GM12878 (cell line): ENCODE measurements at regions not wholly inside any gene's neighbourhood (a gene's known extent, or its start where the extent isn't known, plus 50 kb on each side); places are given as distances from the start of the nearest gene placed in this dataset.

Source experiments
- ATAC-seq: fragments of 200-7000 bp; cut with Tn5 transposase; 3 replicates; pipeline ENCODE4 v1.9.1; 2020; ENCODE audit warnings: mild to moderate bottlenecking, moderate library complexity
- BruUV-seq: library from RNA; stranded (reverse); fragments of 400-500 nt; replicated peaks from 2 replicates; lab custom pipeline; 2021; lab: Mats Ljungman, UMichigan
- CTCF ChIA-PET: fragments of 300-600 bp; sonication (Branson Sonifier 250); formaldehyde crosslinking; extraction: SDS; loops from one replicate; lab custom pipeline; 2021; ENCODE audit warnings: inconsistent platforms; lab: Yijun Ruan, JAX
- POLR2A ChIA-PET: fragments of 350-600 bp; formaldehyde crosslinking; extraction: SDS; loops from one replicate; lab custom pipeline; 2021; ENCODE audit warnings: inconsistent platforms; lab: Charles Lee
- RAD21 ChIA-PET: fragments of 300-600 bp; sonication (Branson Sonifier 250); formaldehyde crosslinking; loops from one replicate; lab custom pipeline; 2023; ENCODE audit warnings: antibody characterized with exemption; ENCODE audit not compliant: unreplicated experiment; lab: Charles Lee
- SMC1A ChIA-PET: fragments of 300-600 bp; sonication (Branson Sonifier 250); formaldehyde crosslinking; loops from one replicate; lab custom pipeline; 2023; ENCODE audit not compliant: unreplicated experiment, uncharacterized antibody; lab: Charles Lee
- DNase-seq: peaks from one replicate; pipeline ENCODE4 v3.0.0-alpha.2; 2011; ENCODE audit warnings: low read depth, low spot score
- FAIRE-seq: peaks from 3 replicates; lab custom pipeline; 2011; peaks lifted over from hg19 to GRCh38; lab: Jason Lieb, UNC
- H2AFZ ChIP-seq: 2 replicates; pipeline ENCODE4 v1.6.0; 2011; ENCODE audit warnings: low read depth, low read length, control low read depth; ENCODE audit not compliant: control insufficient read depth
- H3K27ac ChIP-seq: 2 replicates; pipeline ENCODE4 v1.5.1; 2011; ENCODE audit warnings: control low read depth; ENCODE audit not compliant: control insufficient read depth, insufficient read depth
- H3K27me3 ChIP-seq, 2 experiments: replicated peaks in 1 of 2; 2 replicates each; pipeline versions ENCODE4 v1.6.0 to v1.6.1; 2011; ENCODE audit warnings: low read length in 1 of 2; ENCODE audit not compliant: control insufficient read depth in 2 of 2, insufficient read depth in 2 of 2
- H3K36me3 ChIP-seq, 2 experiments: 2 replicates each; pipeline ENCODE4 v1.5.1; 2011; ENCODE audit warnings: low read length in 1 of 2; ENCODE audit not compliant: control insufficient read depth in 2 of 2, insufficient read depth in 2 of 2
- H3K4me1 ChIP-seq: 2 replicates; pipeline ENCODE4 v1.6.1; 2011; ENCODE audit warnings: mild to moderate bottlenecking, low read length, moderate library complexity, mixed read lengths; ENCODE audit not compliant: control insufficient read depth, insufficient read depth
- H3K4me2 ChIP-seq: 2 replicates; pipeline ENCODE4 v1.6.0; 2011; ENCODE audit warnings: control low read depth; ENCODE audit not compliant: control insufficient read depth, insufficient read depth
- H3K4me3 ChIP-seq: fragments of 200-600 bp; sonication (generic); 2 replicates; pipeline ENCODE4 v1.5.1; 2016
- H3K79me2 ChIP-seq: 2 replicates; pipeline ENCODE4 v1.6.0; 2011; ENCODE audit warnings: low read length; ENCODE audit not compliant: control insufficient read depth, insufficient read depth
- H3K9ac ChIP-seq: 2 replicates; pipeline ENCODE4 v1.8.0; 2011; ENCODE audit warnings: low read length, control low read depth, mixed read lengths; ENCODE audit not compliant: control insufficient read depth, insufficient read depth
- H3K9me3 ChIP-seq: replicated peaks from 3 replicates; pipeline ENCODE4 v1.5.1; 2011; ENCODE audit warnings: mild to moderate bottlenecking, low read length; ENCODE audit not compliant: control insufficient read depth, insufficient read depth
- H4K20me1 ChIP-seq: 2 replicates; pipeline ENCODE4 v1.6.0; 2011; ENCODE audit not compliant: control insufficient read depth, insufficient read depth
- ASH2L ChIP-seq: fragments of 300-600, 200-600 bp; sonication (generic); IDR thresholded peaks from 2 replicates; pipeline ENCODE4 v1.6.1; 2017; ENCODE audit warnings: low read depth, mild to moderate bottlenecking, borderline replicate concordance
- CEBPB ChIP-seq, 2 experiments: fragments of 150-350 bp in 1 of 2; IDR thresholded peaks; 2 replicates each; pipeline ENCODE4 v1.6.1; 2012 to 2014; ENCODE audit warnings: low read depth in 2 of 2, low read length in 2 of 2, borderline replicate concordance in 1 of 2, inconsistent platforms in 1 of 2
- EP300 ChIP-seq, 2 experiments: fragments of 150-350 bp in 1 of 2; IDR thresholded peaks; 2 replicates each; pipeline ENCODE4 v1.6.1; 2011 to 2012; ENCODE audit warnings: low read depth in 2 of 2, low read length in 2 of 2, borderline replicate concordance in 1 of 2, improper control_type of control experiment in 1 of 2, inconsistent platforms in 1 of 2; ENCODE audit not compliant: control insufficient read depth in 1 of 2
- EZH2 ChIP-seq: IDR thresholded peaks from 2 replicates; pipeline ENCODE4 v1.6.1; 2012; ENCODE audit warnings: low read depth, mild to moderate bottlenecking, control low read depth, inconsistent platforms, low read length, borderline replicate concordance; ENCODE audit not compliant: control insufficient read depth
- JUND ChIP-seq: IDR thresholded peaks from 2 replicates; pipeline ENCODE4 v1.6.1; 2012; ENCODE audit warnings: low read depth, mild to moderate bottlenecking, low read length, improper control_type of control experiment, moderate library complexity
- NFYB ChIP-seq: IDR thresholded peaks from 2 replicates; pipeline ENCODE4 v1.6.1; 2011; ENCODE audit warnings: low read depth, mild to moderate bottlenecking, low read length, improper control_type of control experiment, moderate library complexity; ENCODE audit not compliant: insufficient read depth
- POLR2A ChIP-seq: IDR thresholded peaks from 2 replicates; pipeline ENCODE4 v1.6.1; 2011; ENCODE audit warnings: low read depth, mild to moderate bottlenecking, low read length
- RB1 ChIP-seq: fragments of 450-650 bp; formaldehyde crosslinking; IDR thresholded peaks from 2 replicates; pipeline ENCODE4 v1.6.1; 2017; ENCODE audit warnings: mild to moderate bottlenecking, borderline replicate concordance
- RUNX3 ChIP-seq: IDR thresholded peaks from 2 replicates; pipeline ENCODE4 v1.6.1; 2012; ENCODE audit warnings: low read length, inconsistent platforms
- SIX5 ChIP-seq: IDR thresholded peaks from 2 replicates; pipeline ENCODE4 v1.6.1; 2011; ENCODE audit warnings: mild to moderate bottlenecking, low read depth, low read length, moderate library complexity; ENCODE audit not compliant: severe bottlenecking
- SUPT20H ChIP-seq: IDR thresholded peaks from 2 replicates; pipeline ENCODE4 v1.6.1; 2011; ENCODE audit warnings: low read depth, mild to moderate bottlenecking, low read length, moderate library complexity, borderline replicate concordance; ENCODE audit not compliant: control insufficient read depth
- TAF1 ChIP-seq: IDR thresholded peaks from 2 replicates; pipeline ENCODE4 v1.6.1; 2011; ENCODE audit warnings: mild to moderate bottlenecking, low read depth, low read length, borderline replicate concordance
- TCF12 ChIP-seq: IDR thresholded peaks from 2 replicates; pipeline ENCODE4 v1.6.1; 2011; ENCODE audit warnings: low read depth, mild to moderate bottlenecking, low read length
- WGBS: methylation state at CpG from one replicate; pipeline ENCODE4 v1.1.6; 2016; ENCODE audit warnings: low lambda C conversion rate; ENCODE audit not compliant: insufficient replicate concordance, insufficient coverage; ENCODE audit errors: missing lambda C conversion rate; 5-methylcytosine and 5-hydroxymethylcytosine counted together
- in situ Hi-C: fragments of 300-500 bp; cut with MboI; formaldehyde crosslinking; loops from 9 replicates; pipeline ENCODE4 v1.14.3; 2018; ENCODE audit warnings: mixed read lengths
- intact Hi-C: fragments of 100-400 bp; cut with micrococcal nuclease; formaldehyde crosslinking; loops from one replicate; pipeline ENCODE4 v1.14.2; 2022; ENCODE audit not compliant: unreplicated experiment
- TF ChIP-seq, protein P1 (sequence below): fragments of 450-650 bp; IDR thresholded peaks from 2 replicates; pipeline ENCODE4 v1.6.1; 2014; ENCODE audit warnings: mild to moderate bottlenecking
- TF ChIP-seq, protein P2 (sequence below): fragments of 450-650 bp; IDR thresholded peaks from 2 replicates; pipeline ENCODE4 v1.6.1; 2017; ENCODE audit warnings: mild to moderate bottlenecking, moderate library complexity
- TF ChIP-seq, protein P3 (sequence below): IDR thresholded peaks from 2 replicates; pipeline ENCODE4 v1.6.1; 2012; ENCODE audit warnings: low read depth, low read length, improper control_type of control experiment

DNA sequence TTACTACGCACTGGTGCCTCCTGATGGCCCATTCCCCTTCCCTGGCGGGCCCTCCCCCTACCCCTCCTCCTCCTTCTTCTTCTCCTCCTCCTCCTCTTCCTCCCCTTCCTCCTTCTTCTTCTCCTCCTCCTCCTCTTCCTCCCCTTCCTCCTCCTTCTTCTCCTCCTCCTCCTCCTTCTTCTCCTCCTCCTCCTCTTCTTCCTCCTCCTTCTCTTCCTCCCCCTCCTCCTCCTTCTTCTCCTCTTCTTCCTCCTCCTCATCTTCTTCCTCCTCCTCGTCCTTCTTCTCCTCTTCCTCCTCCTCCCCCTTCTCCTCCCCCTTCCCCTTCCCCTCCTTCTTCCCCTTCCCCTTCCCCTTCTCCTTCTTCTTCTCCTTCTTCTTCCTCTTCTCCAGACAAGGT lies 64.7 kb upstream of the COG2 start:
- H3K36me3 ChIP-seq, result no peaks in the 10 kb centered on the region
- WGBS, result 36% methylated on average over 2 of the region's 3 CpGs
- H3K4me1 ChIP-seq, result no peaks in the 10 kb centered on the region
- SMC1A ChIA-PET, result no interaction called here
- no peaks in the 10 kb centered on the region for H4K20me1 ChIP-seq
- no peaks in the 10 kb centered on the region for H3K9me3 ChIP-seq
- no peak overlapping the region for H2AFZ ChIP-seq
- H3K27ac ChIP-seq, result no peak overlapping the region
- POLR2A ChIA-PET, result no interaction called here
- no peak for ATAC-seq
- no peaks in the 10 kb centered on the region for H3K79me2 ChIP-seq
- H3K4me3 ChIP-seq, result no peak overlapping the region
- in situ Hi-C loops (no loop called here), intact Hi-C loops (no loop called here)
- no peak overlapping the region for H3K9ac ChIP-seq
- no peaks in the 10 kb centered on the region for H3K27me3 ChIP-seq
- no peak for DNase-seq
- CTCF ChIA-PET, result no interaction called here
- H3K4me2 ChIP-seq, result no peak overlapping the region
- no peak for TF ChIP-seq SUPT20H
- TF ChIP-seq, protein P1, sequence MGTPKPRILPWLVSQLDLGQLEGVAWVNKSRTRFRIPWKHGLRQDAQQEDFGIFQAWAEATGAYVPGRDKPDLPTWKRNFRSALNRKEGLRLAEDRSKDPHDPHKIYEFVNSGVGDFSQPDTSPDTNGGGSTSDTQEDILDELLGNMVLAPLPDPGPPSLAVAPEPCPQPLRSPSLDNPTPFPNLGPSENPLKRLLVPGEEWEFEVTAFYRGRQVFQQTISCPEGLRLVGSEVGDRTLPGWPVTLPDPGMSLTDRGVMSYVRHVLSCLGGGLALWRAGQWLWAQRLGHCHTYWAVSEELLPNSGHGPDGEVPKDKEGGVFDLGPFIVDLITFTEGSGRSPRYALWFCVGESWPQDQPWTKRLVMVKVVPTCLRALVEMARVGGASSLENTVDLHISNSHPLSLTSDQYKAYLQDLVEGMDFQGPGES, result no peak
- TF ChIP-seq CEBPB (IDR thresholded peaks at IDR 0.05; ENCODE audit: borderline replicate concordance in 1 of 2, low read depth in 2 of 2, low read length in 2 of 2), result no peak
- no peak for TF ChIP-seq TAF1
- TF ChIP-seq TCF12, result no peak
- TF ChIP-seq ASH2L, result no peak
- TF ChIP-seq, protein P2, sequence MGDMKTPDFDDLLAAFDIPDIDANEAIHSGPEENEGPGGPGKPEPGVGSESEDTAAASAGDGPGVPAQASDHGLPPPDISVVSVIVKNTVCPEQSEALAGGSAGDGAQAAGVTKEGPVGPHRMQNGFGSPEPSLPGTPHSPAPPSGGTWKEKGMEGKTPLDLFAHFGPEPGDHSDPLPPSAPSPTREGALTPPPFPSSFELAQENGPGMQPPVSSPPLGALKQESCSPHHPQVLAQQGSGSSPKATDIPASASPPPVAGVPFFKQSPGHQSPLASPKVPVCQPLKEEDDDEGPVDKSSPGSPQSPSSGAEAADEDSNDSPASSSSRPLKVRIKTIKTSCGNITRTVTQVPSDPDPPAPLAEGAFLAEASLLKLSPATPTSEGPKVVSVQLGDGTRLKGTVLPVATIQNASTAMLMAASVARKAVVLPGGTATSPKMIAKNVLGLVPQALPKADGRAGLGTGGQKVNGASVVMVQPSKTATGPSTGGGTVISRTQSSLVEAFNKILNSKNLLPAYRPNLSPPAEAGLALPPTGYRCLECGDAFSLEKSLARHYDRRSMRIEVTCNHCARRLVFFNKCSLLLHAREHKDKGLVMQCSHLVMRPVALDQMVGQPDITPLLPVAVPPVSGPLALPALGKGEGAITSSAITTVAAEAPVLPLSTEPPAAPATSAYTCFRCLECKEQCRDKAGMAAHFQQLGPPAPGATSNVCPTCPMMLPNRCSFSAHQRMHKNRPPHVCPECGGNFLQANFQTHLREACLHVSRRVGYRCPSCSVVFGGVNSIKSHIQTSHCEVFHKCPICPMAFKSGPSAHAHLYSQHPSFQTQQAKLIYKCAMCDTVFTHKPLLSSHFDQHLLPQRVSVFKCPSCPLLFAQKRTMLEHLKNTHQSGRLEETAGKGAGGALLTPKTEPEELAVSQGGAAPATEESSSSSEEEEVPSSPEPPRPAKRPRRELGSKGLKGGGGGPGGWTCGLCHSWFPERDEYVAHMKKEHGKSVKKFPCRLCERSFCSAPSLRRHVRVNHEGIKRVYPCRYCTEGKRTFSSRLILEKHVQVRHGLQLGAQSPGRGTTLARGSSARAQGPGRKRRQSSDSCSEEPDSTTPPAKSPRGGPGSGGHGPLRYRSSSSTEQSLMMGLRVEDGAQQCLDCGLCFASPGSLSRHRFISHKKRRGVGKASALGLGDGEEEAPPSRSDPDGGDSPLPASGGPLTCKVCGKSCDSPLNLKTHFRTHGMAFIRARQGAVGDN, result no peak
- TF ChIP-seq RB1, result no peak
- TF ChIP-seq EP300 (IDR thresholded peaks at IDR 0.05; ENCODE audit: borderline replicate concordance in 1 of 2, control insufficient read depth in 1 of 2, low read depth in 2 of 2, low read length in 2 of 2), result no peak
- TF ChIP-seq NFYB, result no peak
- TF ChIP-seq JUND, result no peak
- TF ChIP-seq EZH2, result no peak
- TF ChIP-seq, protein P3, sequence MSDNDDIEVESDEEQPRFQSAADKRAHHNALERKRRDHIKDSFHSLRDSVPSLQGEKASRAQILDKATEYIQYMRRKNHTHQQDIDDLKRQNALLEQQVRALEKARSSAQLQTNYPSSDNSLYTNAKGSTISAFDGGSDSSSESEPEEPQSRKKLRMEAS, result no peak
- TF ChIP-seq RUNX3, result no peak
- TF ChIP-seq POLR2A, result no peak
- no peak for TF ChIP-seq SIX5
- no TSS peak for BruUV-seq
- FAIRE-seq, result no peak
- RAD21 ChIA-PET, result no interaction called here
